MV-4-11 (cell line): ENCODE measurements at regions not wholly inside any gene's neighbourhood (a gene's known extent, or its start where the extent isn't known, plus 50 kb on each side); places are given as distances from the start of the nearest gene placed in this dataset.
A peak's percentile ranks its signal among the peaks of the same experiment; 100 is the strongest.
"Not testable (repeated sequence)": the region's sequence is repeated elsewhere in the genome, so short reads cannot be mapped to it uniquely, and the experiment has no call there.

Experiments
- DNase-seq: peaks from one replicate; lab custom pipeline; 2025; lab: John Stamatoyannopoulos, UW

DNA sequence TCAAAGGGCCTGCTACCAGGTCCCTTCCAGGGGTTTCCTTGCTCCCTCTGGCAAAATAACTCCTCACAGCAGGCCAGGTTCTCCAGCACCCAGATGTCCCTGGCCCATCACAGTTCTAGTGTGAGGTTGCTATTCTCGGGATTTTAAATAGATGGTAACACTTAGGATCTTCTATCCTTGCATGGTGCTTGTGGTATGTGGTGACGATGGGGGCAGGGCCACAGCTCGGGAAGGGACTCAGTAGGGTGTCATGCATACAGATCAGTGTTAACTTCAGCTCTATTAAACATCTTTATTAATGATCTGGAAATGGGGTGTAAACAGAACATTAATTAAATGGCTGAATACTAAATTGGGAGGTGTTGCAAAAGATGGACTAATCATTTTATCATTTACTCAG lies 323.8 kb downstream of the QKI start:
- no peak for DNase-seq

DNA sequence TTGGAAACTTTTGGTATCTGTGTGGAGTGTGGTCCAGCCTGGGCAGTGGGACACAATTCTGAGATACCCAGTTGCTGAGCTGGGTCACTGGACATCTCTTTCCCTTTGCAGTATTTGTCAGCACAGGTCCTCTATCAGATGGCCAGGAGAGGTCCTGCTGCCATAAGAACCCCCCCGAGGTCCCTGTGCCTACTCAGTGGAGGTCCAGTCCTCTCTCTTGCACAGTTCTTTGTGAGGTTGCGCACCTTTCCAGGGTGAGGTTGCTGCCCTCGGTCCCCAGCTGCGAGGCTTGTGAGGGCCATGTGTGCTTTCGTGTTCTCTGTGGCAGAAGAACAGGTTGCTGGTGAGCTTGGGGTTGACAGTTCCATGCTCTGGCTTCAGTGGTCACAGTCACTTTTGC lies 320.6 kb downstream of the QKI start:
- DNase-seq: no peak

DNA sequence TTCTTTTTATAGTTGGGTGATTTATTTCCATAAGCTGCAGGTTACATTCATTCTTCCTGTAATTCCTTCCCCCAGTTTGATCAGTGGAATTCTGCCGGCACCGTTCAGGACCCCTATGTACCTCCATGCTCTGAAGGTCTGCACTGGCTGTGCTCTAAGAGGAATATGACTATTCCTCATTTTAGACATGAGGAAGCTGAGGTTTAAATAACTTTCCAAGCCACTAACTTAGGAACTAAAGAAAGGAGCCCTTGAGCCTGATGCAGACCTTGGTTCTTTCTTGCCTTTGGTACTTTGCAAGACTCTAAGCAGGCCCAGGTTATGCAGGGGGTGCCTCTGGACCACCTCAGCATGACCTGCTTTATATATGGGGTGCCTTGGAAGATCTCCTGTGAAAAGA lies 318.5 kb downstream of the QKI start:
- DNase-seq: peak; percentile 17

DNA sequence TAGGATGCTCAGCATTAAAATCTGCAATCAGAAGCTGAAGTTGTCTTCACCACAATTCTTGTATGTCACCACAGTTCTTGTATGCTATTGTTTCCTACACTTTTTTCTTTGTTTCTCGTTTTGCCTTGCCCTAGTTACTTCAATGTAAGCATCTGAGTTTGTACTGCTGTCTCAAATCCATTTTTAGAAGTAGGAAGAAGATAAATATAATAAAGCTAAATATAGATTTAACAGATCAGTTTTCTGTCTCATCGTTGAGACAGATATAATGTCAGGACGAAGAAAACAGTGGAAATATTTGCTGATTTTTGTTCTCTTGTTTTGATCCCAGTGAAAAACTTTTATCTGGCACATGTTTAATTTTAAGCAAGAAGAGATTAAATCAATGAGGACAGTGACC lies 318.0 kb downstream of the QKI start:
- peak; percentile 47 for DNase-seq

DNA sequence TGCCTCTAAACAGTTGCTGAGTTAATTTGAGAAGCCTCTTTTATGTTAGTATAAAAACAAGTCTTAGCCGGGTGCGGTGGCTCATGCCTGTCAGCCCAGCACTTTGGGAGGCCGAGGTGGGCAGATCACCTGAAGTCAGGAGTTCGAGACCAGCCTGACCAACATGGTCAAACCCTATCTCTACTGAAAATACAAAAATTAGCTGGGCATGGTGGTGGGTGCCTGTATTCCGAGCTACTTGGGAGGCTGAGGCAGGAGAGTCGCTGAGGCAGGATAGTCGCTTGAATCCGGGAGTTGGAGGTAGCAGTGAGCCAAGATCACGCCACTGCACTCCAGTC lies 317.5 kb downstream of the QKI start:
- not testable (repeated sequence) for DNase-seq

DNA sequence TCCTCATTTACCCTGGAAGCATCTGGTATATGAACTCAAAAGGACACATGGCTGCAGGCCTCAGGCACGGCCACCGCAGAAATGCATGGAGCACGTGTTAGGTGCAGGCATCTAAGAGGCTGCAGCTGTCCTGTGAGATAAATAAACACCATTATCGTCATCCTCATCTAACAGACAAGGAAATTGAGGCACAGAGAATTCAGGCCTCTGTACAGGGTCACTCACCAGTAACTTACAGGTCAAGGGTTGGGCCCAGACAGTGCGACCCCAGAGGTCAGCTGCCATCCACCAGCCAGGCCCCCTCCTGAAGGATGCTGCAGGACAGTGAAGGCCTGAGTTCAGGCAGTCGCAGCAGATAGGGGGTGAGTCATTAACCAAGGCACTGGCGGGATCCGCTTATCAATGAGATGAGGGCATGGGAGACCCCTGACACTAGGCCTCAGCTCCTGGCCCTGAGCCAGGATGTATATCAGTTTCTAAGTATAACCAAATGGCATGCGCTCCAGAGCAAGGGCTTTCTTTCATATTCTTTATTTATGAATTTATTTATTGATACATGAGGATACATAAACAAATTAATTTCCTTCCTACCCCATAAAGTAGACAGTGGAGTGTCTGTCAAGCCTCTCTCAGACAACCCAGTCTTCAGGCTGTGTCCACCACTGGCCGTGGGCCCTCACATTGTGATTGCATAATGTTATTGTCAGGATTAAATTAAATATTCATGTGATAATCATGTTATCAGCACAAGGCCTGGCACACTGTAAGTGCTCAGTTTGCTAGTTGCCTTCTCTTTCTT lies 316.9 kb downstream of the QKI start:
- no peak for DNase-seq

DNA sequence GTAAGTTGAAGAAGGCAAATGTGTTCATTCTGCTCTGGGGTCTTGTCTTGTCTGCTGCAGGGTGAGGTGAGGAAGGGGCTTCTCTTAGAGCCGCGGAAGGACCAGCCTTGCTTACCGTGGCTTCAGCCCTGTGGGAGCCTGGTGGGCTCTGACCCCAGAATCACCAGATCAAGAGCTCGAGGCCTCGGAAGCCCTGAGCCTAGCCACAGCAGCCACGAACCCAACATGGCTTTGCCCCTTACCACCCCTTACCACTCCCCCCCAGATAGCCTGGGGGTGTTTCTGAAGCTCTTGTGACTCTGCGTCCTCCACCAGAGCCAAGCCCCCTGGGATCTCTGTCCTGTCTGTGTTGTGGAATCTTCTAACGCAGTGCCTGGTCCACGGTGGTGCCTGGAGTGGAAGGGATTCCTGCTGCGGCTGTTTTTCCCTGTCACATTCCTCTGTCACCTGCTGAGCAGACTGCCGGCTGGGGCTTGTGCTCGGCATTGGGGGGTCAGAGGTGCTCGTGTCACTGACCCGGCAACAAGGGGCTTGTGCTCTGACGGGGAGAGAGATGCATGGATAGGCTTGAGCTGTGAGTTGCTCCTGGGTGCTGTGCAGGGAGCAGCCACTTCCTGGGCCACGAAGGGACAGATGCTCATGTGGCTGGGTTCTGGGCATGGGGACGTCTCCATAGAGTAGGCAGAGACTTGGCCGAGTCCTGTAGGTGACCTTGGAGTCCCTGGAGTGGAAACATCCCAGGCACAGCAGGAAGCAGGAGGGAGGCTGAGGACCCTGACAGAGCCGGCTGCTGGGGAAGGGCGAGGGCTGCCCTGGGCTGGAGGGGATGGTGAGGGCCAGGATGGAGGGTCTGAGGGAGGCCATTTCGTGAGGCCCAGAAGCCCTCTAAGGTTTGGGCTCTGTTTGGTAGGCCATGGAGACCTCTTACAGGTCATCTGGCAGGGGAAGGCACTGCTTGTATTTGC lies 316.0 kb downstream of the QKI start:
- DNase-seq: no peak

DNA sequence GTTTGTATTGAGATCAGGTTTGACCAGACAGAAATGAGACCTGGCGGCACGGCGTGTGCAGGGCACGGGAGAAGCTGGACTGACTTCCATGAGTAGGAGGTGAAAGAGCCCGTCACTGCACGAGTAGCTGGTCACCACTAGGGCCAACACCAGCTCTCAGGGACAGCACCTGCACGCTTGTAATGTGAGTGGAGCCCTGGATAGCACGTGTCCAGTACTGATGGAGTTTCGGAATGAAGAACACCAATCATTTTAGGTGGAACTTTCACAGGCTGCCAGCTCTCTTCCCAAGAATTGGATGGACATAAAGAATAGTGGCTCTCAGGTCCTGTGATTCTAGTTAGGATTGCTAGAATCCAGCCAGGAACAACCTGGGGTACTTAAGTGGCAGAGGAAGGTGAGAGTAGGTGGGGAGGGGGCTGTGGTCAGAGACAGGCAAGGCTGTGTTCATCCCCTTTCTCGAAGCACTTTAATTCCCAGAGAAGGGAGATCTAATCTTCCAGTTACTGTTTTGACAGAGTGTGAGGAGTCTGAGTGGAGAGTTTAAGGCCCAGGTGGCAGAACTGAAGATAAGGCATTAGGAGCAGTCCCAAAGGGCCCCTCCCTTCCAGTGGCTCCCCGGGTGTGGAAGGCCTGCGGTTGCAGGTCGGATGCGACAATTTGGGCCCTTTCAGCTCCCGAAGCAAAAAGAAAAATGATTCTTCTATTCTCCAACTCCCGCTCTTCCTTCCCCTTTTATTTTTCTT lies 314.8 kb downstream of the QKI start:
- DNase-seq: no peak

DNA sequence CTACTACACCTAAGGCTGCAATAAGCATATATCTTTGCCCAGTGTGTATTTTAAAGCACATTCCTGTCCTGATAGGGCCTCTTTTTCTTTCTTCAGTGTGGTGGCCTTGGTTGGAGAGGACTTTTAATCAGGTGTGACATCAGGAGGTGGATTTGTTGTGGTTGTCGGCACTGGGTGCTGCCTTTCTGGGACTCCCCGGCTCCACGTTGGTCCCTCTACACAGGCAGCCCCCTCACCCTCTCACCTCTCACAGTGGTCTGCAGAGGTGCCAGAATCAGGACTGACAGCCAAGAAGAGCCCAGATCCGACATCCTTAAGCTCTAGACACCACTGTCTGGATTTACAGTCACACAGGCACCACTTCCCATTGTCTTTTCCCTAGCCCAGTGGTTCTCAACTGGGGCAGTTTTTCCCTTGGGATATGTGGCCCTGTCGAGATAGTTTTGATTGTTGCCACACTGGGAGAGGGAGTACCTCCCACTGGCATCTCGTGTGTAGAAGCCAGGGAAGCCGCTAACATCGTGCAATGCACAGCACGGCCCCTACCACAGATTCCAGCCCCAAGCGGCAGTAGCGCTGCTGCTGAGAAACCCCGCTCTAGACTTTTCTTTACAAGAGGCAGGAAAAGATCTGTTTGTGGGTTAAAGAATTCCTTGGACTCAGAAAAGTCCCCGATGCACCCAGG lies 314.1 kb downstream of the QKI start:
- no peak for DNase-seq

DNA sequence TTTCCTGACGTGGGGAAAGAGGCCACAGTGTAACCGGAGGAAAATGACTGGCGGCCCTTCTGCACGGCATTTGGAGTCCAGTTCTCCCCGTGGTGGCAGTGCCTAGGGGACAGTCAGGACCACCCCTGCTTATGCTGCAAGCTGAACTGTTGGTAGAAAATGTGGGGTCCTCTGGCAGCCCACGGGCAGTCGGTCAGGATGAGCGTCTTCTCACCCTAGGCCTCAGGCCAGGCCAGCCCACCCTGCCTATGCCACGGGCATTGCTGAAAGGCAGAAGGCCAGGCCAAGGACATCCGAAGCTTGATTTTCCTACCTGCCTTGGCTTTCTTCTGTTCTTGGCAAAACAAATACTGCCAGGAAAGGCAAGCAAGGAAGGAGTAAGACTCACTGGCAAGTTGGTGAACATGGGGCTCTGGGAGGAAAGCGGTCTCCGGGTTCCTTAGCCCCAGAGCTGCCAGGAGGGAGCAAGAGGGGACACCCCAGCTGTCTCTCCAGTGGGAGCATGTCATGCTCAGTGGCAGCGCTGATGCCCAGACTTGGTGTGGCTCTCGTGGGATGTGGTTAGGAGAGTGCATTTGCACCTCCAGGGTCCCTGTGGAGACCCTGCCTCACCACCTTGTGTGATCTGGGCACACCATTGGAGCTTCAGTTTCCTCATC lies 311.6 kb downstream of the QKI start:
- no peak for DNase-seq

DNA sequence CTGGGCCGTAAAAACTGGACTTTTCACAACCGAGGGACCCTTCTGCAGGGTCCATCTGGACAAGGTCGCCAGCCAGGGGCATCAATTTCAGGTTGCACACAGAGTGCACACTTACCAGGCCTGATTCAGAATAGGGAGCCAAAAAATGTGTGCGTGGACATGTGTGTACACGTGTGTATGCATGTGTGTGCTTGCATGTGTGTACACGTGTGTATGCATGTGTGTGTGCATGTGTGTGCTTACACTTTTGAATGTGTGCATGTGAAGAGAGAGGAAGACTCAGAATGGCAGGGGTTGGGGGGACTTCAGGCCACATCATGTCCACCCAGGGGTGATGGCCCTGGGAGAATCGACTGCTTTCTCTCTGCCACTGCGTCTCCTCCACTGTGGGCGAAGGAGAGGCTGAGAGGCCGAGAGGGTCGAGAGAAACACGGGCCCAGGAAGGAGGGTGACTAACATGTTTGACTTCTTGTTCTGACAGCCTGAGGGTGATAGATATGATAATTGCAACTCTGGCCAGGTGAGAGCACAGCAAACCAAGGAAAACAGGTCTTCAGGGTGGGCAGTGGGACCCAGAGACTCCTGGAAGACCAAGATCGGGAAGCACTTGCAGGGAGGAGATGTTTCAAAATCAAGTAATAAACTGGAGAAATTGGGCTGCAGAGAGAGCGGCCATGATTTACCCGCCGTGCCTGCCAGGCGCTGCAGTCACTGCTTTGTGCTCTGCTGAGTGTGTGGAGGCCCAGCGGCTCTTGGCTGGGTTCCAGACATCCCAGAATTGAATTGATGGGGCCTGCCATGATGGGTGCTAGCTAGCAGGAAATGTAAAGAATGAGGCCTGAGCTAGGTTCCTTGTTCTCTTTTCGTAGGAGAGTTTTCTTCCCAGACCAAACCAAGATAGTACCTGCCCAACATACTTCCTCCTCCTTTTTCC lies 310.8 kb downstream of the QKI start:
- DNase-seq: no peak

DNA sequence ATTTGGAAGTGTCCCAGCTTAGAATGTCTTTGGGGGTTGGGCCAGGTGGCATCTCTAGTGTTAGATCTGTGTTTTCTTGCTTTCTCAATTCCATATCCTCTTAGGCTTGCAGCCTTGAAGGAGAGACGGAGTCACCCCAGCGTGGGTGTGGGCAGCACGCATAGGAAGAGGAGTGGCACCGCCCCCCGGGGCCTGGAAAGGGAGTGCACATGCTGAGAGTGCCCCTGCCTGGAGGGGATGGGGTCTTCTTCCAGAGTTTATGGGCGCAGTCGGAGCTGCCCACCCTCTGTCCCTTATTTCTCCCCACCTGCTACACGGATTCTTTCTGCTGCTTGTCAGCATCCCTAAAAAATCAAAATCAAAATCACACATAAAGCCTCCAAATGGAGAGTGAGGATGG lies 309.7 kb downstream of the QKI start:
- DNase-seq: no peak

DNA sequence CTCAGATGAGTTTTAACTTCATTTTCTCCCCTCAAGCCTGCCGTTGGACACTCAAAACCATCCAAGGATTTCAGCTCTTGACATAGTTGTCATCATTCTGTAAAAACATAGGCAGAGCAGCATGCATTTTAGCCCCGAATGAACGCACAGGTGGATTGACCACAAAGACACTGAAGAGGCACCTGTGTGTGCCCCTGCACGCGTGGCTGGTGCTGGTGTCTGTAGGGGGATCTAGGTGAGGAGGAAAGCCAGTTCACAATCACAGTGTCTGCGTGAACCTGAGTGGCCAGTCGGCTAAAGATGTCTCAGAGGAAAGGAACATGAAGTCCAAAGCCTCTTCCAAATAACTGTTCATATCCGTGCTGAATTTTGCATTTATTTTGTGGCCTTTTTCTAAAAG lies 309.2 kb downstream of the QKI start:
- DNase-seq: no peak

DNA sequence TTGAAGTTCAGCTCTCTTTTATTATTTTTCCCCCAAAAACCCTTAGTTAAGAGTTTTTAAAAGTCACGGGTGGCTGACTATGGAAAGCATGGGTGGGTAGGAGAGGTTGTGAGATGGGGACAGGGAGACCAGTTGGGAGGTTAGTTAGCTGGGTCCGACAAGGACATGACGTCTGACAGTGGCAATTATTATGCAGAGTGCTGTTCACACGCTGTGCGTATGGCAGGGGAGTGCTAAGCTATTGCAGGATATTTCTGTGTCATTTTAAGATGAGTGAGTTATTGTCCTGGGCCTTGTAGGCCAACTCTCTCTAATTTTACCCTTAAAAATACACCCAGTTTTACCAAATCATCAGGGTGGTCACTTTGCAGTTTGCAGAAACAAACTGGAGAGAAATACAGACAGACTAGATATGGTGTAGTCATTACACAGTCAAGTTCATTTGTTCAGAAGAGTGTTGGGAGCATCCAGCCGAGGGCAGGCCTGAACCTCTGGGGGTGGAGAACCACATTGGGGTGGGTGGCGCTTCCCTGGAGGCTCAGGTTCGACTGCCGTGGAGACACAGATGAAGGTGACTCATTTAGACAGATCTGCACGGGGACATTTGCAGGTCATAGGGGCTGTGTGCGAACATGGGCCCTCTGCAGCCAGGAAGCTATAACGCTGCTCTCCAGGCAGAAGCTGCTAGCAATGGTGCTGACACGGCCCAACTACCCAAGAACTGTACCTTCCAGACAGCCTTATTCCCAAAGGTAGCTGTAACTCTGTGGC lies 307.6 kb downstream of the QKI start:
- no peak for DNase-seq

DNA sequence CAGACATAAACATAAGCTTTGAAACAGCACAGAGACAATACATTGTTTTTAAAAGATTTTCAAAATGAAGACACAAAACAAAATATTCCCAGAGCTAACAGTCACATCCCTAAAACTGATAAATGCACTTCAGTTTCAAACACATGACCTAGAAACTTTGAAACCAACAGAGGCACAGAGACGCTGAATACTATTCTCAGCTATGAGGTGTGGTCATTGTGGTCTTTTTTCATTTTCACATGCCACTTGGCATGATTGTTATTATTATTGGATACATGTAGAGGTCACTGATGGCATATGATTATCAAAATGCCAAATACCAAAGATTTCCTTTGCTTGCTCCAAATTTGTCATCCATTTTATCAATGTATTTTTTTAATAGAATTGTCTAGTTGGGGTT lies 306.9 kb downstream of the QKI start:
- no peak for DNase-seq

DNA sequence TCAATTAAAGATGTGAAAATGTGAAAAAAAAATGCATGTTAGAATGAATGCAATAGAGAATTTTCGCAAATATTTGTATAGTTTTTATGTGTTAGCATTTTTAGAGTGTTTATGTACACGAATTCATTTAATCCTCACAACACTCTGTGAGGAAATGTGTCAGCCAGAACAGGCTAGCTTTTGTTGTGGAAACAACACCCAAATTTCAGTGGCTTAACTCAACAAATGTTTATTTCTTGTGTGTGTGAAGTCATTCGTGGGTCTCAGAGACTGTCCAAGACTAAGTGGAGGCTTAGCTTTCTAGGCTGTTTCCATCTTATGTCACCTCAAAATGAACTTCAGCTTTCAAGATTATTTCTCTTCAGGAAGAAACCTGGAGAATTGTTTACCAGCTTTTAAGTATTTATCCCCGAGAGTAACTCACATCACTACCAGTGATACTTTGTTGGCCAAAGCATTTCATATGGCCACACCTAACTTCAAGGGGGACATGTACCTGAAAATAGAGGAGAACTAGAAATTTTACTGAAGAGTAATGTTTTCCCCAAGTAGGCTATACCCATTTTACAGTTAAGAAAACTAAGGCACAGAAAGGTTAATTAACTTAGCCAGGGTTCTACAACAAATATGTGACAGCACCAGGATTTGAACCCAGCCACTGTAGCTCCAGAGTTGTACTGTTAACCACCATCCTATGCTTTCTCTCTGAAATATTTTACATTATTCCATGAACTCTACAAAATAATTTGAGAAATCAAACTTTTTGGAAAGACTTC lies 306.1 kb downstream of the QKI start:
- DNase-seq: no peak

DNA sequence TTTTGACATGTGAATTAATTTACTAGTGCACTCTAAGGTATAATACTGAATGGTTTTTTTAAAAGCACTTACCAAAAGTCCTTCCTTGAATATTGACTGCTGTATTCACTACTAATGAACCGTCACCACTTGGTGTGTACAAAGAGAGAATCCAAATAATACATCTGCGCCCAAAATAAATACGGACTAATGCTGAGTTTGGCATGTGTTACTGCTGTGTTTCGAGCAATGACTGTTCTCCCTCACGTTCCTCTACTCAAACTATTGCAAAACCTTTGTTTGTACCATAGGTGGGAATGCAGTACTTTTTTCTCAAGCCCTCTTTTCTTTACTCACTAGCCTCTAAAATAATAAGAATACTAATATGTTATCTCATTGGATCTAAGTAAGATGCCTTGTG lies 305.5 kb downstream of the QKI start:
- DNase-seq: no peak

DNA sequence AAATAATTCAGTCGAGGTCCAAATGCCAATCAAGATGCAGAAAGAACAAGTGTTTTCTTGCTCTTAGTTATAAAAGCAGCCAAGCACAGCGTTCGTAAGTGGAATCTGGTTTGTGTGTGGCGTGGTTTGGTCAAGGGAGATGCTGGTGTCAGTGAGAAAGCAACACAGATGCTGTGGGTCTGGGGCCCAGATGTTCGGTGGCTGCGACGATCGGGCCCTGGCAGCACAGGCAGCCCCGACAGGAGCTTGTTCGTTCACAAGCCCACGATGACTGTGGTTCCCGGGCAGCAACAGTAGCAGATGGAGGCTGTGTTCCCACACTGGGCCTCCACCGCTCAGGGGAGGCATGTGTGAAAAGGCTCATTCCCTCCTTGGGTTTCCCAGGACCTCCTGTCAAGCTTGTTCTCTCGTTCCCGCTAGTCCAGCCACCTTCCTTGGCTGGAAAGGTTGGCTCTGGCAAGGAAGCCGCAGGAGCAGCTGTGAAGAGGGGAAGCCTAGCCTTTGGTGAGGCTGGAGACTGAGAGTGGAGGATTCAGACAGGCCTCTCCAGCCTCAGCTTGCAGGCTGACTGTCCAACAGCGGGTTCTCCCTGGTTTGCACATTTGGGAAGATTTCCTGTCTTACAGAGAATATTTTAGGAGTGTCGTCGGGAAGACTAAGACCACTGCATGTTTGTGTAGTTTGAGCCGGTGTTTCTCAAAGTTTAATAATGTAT lies 304.7 kb downstream of the QKI start:
- DNase-seq: no peak
